ENCODE measurements at regions not wholly inside any gene's neighbourhood (a gene's known extent, or its start where the extent isn't known, plus 50 kb on each side); places are given as distances from the start of the nearest gene placed in this dataset.

DNA sequence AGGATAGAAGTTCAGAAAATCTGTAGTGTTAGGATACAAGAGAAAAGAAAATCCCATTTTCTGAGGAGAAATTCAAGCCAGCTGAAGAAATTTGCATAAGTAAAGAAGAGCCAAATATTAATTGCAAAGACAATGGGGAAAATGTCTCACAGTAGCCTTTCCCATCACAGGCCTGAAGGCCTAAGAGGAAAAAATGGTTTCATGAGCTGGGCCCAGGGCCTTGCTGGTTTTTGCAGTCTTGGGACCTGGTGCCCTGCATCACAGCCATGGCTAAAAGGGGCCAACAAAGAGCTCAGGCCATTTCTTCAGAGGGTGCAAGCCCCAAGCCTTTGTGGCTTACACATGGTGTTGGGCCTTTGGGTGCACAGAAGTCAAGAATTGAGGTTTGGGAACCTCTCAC is 413.6 kb upstream of the CYRIA start:
- no peak overlapping the region for H3K4me3 ChIP-seq (ENCODE audit: low read depth in 2 of 2, low read length in 2 of 2)
- ATAC-seq: no peak
- CTCF ChIA-PET: no interaction called here
- H3K9me3 ChIP-seq (ENCODE audit: control insufficient read depth, insufficient read depth, low read depth, low read length): no peaks in the 10 kb centered on the region
- H3K27ac ChIP-seq (ENCODE audit: low read length): no peak overlapping the region
- no peaks in the 10 kb centered on the region for H3K27me3 ChIP-seq (ENCODE audit: control insufficient read depth, insufficient read depth, low read length)
- no peak for DNase-seq (ENCODE audit: low read depth, low spot score)
- H3K36me3 ChIP-seq (ENCODE audit: control insufficient read depth, insufficient read depth, low read length): no peaks in the 10 kb centered on the region
- no peak for TF ChIP-seq REST (IDR thresholded peaks at IDR 0.05; ENCODE audit: insufficient read depth in 1 of 2, low read depth in 2 of 2, low read length in 1 of 2)
- POLR2A ChIA-PET: no interaction called here
- no TSS peak for BruUV-seq (replicated peaks)
- in situ Hi-C loops (cut with HindIII; ENCODE audit: low pct_unique_long_range_greater_than_20kb, low sequenced_read_pairs): no loop called here
- no peaks in the 10 kb centered on the region for H3K4me1 ChIP-seq (ENCODE audit: control insufficient read depth, insufficient read depth, low read length)
- intact Hi-C loops (cut with micrococcal nuclease; ENCODE audit: unreplicated experiment): no loop called here

- intact Hi-C loops (cut with micrococcal nuclease; ENCODE audit: unreplicated experiment): no loop called here
Measured at GRCh38 chr2:17076533-17076932, 410.9 kb upstream of the CYRIA start.

GRCh38 chr2:17070711-17071110 is 405.1 kb upstream of the CYRIA start:
- intact Hi-C loops (cut with micrococcal nuclease; ENCODE audit: unreplicated experiment) (no loop called here), in situ Hi-C loops (cut with HindIII; ENCODE audit: low pct_unique_long_range_greater_than_20kb, low sequenced_read_pairs) (no loop called here)
- H3K9me3 ChIP-seq (ENCODE audit: control insufficient read depth, insufficient read depth, low read depth, low read length): no peaks in the 10 kb centered on the region
- ChIA-PET CTCF (no interaction called here), POLR2A (no interaction called here)
- H3K4me3 ChIP-seq (ENCODE audit: low read depth in 2 of 2, low read length in 2 of 2): no peak overlapping the region
- no peaks in the 10 kb centered on the region for H3K27me3 ChIP-seq (ENCODE audit: control insufficient read depth, insufficient read depth, low read length)
- TF ChIP-seq REST (IDR thresholded peaks at IDR 0.05; ENCODE audit: insufficient read depth in 1 of 2, low read depth in 2 of 2, low read length in 1 of 2) (no peak), POLR2AphosphoS5 (IDR thresholded peaks at IDR 0.05; ENCODE audit: low read depth, low read length) (no peak), CTCF (IDR thresholded peaks at IDR 0.05) (no peak), SIN3A (IDR thresholded peaks at IDR 0.05; ENCODE audit: borderline replicate concordance, insufficient read depth, low read depth, low read length) (no peak), TCF7L2 (IDR thresholded peaks at IDR 0.05; ENCODE audit: low read depth, low read length) (no peak)
- DNase-seq (ENCODE audit: low read depth, low spot score) (no peak), ATAC-seq (no peak)
- H3K36me3 ChIP-seq (ENCODE audit: control insufficient read depth, insufficient read depth, low read length): no peaks in the 10 kb centered on the region
- H3K4me1 ChIP-seq (ENCODE audit: control insufficient read depth, insufficient read depth, low read length): no peaks in the 10 kb centered on the region
- BruUV-seq (replicated peaks): no TSS peak
- H3K27ac ChIP-seq (ENCODE audit: low read length): no peak overlapping the region

More at GRCh38 chr2:17076533-17076932, 410.9 kb upstream of the CYRIA start:
- Histone ChIP-seq H3K4me1 (ENCODE audit: control insufficient read depth, insufficient read depth, low read length) (no peaks in the 10 kb centered on the region), H3K4me3 (ENCODE audit: low read depth in 2 of 2, low read length in 2 of 2) (no peak overlapping the region), H3K9me3 (ENCODE audit: control insufficient read depth, insufficient read depth, low read depth, low read length) (no peaks in the 10 kb centered on the region), H3K27ac (ENCODE audit: low read length) (no peak overlapping the region), H3K27me3 (ENCODE audit: control insufficient read depth, insufficient read depth, low read length) (no peaks in the 10 kb centered on the region), H3K36me3 (ENCODE audit: control insufficient read depth, insufficient read depth, low read length) (no peaks in the 10 kb centered on the region)
- ATAC-seq (no peak), DNase-seq (ENCODE audit: low read depth, low spot score) (no peak)
- no TSS peak for BruUV-seq (replicated peaks)
- no peak for TF ChIP-seq SIN3A (IDR thresholded peaks at IDR 0.05; ENCODE audit: borderline replicate concordance, insufficient read depth, low read depth, low read length)
- TF ChIP-seq POLR2AphosphoS5 (IDR thresholded peaks at IDR 0.05; ENCODE audit: low read depth, low read length): no peak
- ChIA-PET CTCF (interaction anchor here (0.7 kb wide), 1 partner anchor 595 kb away, joined by 3 read pairs; no protein-coding TSS in a partner anchor), POLR2A (interaction anchor here (0.7 kb wide), 1 partner anchor 9 kb away, joined by 3 read pairs; no protein-coding TSS in a partner anchor)
- in situ Hi-C loops (cut with HindIII; ENCODE audit: low pct_unique_long_range_greater_than_20kb, low sequenced_read_pairs): no loop called here

Measured in Panc1 (cell line).